Kidney glomerular epithelial cell (primary cell): ENCODE measurements at regions not wholly inside any gene's neighbourhood (a gene's known extent, or its start where the extent isn't known, plus 50 kb on each side); places are given as distances from the start of the nearest gene placed in this dataset.

Experiments
- DNase-seq: peaks from one replicate; lab custom pipeline; 2025; lab: John Stamatoyannopoulos, UW

- DNase-seq: no peak
Measured at GRCh38 chr4:189278597-189279165, 662.0 kb upstream of the FRG1 start.

DNA sequence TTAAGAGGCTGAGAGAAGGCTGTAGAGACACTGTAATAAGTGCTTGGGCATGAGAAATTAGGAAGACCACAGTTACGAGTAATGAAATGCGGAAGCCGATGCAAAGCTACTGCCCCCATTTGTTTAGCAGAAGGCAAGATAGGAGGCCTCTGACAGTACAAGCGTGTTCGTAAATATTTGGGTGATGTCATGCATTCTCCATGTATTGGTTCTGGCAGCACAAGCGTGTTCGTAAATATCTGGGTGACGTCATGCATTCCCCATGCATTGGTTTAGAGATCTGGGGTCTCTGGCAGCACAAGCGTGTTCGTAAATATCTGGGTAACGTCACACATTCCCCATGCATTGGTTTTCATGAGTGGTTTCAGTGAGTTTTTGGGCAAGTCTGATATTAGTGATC lies 661.5 kb upstream of the FRG1 start:
- DNase-seq: no peak

GRCh38 chr4:189285377-189285776 lies 655.3 kb upstream of the FRG1 start:
- DNase-seq: no peak

GRCh38 chr4:189291939-189292338 lies 648.7 kb upstream of the FRG1 start:
- DNase-seq: no peak

DNA sequence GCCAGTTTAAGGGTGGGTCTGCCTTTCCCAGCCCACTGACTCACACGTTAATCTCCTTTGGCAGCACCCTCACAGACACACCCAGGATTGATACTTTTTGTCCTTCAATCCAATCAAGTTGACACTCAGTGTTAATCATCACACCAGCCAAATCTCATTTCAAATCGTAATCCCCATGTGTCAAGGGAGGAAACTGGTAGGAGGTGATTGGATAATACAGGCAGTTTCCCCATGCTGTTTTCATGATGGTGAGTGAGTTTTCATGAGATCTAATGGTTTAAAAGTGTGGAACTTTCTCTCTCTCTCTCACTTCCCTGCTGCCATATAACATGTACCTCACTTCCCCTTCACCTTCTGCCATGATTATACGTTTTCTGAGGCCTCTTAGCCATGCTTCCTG lies 647.2 kb upstream of the FRG1 start:
- DNase-seq: no peak

- DNase-seq: no peak
Measured at GRCh38 chr4:189294574-189294973, 646.1 kb upstream of the FRG1 start.

DNA sequence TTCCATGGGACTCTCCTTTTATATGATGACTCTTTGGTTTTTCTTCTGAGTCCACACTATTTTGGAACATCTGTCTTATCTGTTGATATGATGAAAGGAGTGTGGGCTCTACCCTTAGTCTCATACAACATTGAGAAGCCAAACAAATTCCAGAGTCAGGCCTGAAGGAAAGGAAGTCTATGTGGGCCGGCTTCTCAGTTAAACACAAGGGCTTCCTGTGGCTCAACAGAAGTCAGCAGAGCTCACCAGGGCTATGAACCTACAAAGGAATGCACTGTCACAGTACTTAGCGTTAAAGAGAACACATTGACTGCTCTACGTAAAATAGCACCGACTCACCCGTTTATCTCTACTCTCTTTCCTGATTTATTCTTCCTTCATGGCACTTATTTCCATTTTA lies 641.0 kb upstream of the FRG1 start:
- DNase-seq: no peak

DNA sequence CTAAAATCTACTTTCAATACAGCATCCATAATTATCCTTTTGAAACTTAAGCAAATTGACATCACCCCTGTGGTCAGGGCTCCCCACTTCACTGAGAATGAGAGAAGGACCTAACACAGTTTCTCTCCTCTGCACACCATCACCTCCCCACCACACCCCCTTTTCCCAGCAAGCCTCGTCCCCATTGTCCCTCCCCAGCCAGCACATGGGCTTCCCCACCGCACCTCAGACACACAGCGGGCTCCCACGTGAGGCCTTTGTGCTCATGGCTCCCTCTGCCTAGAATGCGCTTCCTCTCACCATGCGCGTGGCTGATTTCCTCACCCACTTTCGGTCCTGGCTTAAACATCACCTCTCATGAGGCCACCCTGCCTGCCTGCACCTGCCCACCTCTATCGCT lies 639.0 kb upstream of the FRG1 start:
- no peak for DNase-seq

- DNase-seq: no peak
Measured at GRCh38 chr4:189302719-189303118, 638.0 kb upstream of the FRG1 start.

DNA sequence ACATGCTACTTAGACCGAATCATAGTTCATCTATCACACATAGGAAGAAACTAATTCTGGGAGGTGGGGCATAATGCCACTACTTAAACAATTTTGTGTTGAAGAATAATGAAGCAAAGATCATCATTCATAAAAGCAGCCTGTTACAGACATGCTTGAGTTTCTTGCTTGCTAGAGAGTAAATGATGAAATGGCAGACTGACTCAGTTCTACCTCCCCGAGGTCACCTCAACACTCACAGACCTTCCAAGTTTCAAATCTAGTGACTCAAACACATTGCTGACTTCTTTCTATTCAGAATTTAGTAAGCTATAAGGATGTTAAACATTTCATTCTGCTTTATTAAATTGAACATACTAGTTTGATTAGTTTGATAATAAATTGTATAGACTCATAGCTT lies 636.5 kb upstream of the FRG1 start:
- no peak for DNase-seq

DNA sequence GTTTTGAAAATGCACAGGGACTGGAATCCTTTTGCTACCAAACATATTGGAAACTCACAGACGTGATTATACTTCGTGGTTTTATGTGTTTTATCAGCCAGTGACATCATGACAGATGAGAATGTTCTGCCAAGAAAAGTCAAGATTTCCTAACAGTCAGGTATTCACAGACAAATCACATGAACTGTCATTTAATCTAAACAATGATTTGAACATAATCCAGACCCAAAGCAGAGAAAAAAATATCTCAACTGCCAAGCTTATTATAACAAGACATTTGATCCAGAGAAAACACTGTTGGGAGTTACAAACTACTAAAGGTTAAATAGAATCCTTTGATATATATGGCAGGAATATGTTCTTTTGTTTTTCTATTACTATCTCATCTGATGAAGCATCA lies 635.9 kb upstream of the FRG1 start:
- no peak for DNase-seq

- DNase-seq: no peak
Measured at GRCh38 chr4:189305500-189305899, 635.2 kb upstream of the FRG1 start.

- no peak for DNase-seq
Measured at GRCh38 chr4:189311251-189311650, 629.4 kb upstream of the FRG1 start.

DNA sequence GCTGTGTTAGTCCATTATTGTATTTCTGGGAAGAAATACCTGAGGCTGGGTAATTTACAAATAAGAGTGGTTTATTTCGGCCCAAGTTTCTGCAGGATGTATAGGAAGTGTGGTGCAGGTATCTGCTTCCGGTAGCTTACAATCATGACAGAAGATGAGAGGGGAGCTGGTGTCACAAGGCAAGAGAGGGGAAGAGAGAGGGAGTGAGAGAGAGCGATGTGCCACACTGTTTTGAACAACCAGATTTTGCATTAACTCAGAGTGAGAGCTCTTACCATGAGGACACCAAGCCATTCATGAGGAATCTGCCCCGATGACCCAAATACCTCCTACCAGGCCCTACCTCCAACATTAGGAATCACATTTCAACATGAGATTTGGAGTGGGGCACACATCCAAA lies 627.6 kb upstream of the FRG1 start:
- no peak for DNase-seq

DNA sequence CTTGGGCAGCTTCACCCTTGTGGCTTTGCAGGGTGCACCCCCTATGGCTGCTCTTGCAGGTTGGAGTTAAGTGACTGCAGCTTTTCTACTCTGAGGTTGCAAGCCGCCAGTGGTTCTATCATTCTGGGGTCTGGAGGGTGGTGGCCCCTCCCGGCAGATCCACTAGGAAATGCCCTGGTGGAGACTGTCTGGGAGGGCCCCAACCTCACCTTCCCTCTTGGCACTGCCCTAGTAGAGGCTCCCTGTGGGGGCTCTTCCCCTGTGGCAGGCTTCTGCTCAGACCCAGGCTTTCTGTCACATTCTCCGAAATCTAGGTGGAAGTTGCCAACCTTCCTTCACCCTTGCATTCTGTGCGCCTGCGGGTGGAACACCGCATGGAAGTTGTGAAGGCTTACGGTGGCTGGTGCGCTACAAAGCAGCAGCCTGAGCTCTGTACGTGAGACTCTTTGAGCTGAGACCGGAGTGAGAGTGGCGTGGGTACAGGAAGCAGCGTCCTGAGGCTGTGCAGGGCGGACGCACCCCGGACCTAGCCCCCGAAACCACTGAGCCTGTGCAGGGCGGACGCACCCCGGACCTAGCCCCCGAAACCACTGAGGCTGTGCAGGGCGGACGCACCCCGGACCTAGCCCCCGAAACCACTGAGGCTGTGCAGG lies 626.7 kb upstream of the FRG1 start:
- no peak for DNase-seq

- DNase-seq: no peak
Measured at GRCh38 chr4:189322426-189322825, 618.2 kb upstream of the FRG1 start.

DNA sequence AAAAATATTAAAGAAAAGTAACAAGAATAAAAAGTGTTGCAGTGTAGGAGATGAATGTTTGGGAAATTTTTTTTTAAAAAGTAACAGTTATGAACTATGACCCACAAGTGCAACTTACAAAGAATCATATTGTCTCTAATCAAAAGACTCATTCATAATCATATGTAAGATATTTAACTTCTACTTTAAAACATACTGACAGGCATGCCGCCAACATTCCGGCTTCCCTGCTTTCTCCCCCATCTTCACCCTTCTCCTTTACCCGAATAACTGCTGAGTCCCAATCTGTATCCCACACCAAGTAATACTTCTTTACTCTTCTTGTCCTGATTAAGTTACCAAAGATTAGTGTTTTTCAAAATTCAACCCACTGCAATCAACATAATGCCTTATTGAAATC lies 598.8 kb upstream of the FRG1 start:
- no peak for DNase-seq

DNA sequence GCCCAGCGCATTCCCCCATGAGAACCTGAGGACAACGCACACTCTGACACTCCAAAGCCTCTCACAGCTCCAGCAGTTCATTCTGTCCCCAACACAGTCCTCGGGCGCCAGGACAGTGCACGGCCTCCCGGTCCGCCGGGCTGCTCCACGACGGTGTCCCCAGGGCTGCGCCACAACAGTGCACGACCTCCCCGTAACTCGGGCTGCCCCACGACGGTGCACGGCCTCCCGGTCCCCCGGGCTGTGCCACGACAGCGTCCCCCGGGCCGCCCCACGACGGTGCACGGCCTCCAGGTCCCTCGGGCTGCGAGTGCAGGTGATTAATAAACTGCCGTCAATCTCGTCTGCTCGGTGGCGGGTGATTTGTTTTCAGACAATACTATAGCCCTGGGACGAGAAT lies 585.1 kb upstream of the FRG1 start:
- DNase-seq: no peak

GRCh38 chr4:189362364-189362763 lies 578.3 kb upstream of the FRG1 start:
- no peak for DNase-seq

- DNase-seq: no peak
Measured at GRCh38 chr4:189364032-189364449, 576.6 kb upstream of the FRG1 start.

- no peak for DNase-seq
Measured at GRCh38 chr4:189365451-189365850, 575.2 kb upstream of the FRG1 start.

DNA sequence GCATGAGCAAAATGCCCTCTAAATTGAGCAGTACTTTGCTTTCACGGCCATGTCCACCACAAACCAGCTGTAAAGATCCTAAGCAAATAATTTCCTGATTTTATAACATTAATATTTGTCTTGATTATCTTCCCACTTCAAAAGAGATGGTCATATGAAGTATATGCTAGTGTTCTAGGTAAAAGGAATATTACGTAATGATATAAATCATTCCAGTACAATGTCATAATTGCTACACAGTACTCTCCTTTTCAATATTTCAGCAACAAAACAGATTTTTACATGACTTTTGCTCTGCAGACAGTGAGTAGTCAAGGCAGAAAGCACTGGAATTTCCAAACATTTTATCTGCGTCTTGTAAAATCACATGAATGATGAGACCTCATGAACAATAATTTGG lies 572.8 kb upstream of the FRG1 start:
- no peak for DNase-seq

- DNase-seq: no peak
Measured at GRCh38 chr4:189374176-189374575, 566.5 kb upstream of the FRG1 start.

DNA sequence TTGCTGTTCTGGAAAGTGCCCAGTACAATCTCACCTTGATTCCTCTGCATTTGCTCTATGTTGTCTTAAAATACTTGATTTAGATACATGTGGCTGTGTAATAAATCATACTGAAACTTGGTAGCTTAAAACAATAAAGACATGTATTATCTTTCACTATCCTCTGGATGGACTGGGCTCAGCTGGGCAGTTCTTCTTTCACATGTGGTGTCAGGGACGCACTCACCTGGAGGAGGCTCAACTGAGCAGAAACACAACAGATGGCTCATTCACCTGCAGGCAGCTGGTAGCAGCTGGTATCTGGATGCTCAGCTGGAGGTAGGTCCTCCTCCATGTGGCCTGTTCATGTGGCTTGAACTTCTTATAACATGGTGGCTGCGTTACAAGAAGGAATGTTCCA lies 563.8 kb upstream of the FRG1 start:
- no peak for DNase-seq
